ENCODE measurements at regions not wholly inside any gene's neighbourhood (a gene's known extent, or its start where the extent isn't known, plus 50 kb on each side); places are given as distances from the start of the nearest gene placed in this dataset.
"Not testable (repeated sequence)": the region's sequence is repeated elsewhere in the genome, so short reads cannot be mapped to it uniquely, and the experiment has no call there.

GRCh38 chr15:20473465-20473864 is 68.1 kb downstream of the GOLGA6L6 start:
- not testable (repeated sequence) for DNase-seq

DNA sequence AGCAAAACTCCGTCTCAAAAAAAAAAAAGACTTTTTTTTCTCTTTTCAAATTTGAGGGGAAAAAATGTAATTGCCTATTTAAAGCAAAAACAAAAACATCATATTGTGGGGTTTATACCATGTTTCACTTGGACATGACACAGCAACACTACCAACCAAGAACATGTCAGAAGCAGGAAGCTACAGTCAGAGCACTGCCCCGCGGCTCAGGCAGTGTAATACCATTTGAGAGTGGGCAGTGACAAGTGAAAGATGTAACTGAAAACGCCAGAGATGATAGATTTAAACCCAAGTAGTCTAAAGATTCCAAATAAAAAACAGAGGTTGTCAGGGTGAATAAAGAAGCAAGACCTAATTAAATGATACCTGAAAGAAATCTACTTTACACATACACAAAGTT is 68.6 kb downstream of the GOLGA6L6 start:
- not testable (repeated sequence) for DNase-seq

DNA sequence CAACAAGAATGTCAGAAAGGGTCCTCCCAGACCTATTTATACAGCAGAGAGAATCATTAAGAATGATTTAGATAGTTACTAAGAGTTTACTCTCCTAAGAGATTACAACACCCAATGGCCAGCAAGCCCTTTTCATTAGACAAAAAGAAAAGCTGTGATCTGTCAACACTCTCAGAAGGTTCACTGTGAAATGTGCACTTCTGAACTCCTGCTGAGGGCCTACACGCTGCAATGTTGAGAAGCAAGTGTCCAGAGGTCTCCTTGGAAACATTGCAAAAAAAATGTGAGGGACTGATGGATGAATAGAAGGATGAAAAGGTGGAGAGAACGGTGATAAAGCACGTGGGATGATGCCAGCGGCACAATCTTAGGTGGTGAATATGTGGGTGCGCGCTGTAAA is 70.8 kb downstream of the GOLGA6L6 start:
- DNase-seq, result not testable (repeated sequence)

- not testable (repeated sequence) for DNase-seq
These were observed 100.5 kb downstream of the GOLGA6L6 start for GRCh38 chr15:20441138-20441537.

DNA sequence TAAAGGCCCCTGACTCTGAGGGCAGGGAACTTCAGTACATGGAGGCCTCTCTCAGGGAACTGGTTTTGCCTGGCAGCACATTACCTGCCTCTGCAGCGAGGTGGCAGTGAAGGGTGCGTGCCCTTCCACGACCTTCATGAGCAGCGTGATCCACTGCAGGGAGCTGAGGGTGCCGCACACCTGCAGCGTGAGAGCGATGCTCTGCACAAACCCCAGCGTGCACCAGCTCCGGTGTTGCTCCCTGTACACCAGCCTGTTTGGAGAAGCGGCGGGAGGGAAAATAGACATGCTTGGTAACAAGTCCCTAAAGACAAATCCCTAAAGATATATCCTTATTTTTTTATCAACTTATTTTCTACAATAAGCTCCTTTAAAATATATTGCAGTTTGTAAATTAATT is 101.2 kb downstream of the GOLGA6L6 start:
- DNase-seq, result not testable (repeated sequence)

DNA sequence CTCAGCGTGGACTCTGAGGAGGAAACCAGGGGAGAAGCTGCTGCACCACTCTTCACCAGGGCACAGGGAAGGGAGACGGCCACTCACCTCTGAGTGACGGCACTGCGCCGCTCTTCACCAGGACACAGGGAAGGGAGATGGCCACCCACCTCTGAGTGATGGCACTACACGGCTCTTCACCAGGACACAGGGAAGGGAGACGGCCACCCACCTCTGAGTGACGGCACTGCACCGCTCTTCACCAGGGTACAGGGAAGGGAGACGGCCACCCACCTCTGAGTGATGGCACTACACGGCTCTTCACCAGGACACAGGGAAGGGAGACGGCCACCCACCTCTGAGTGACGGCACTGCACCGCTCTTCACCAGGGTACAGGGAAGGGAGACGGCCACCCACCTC is 102.5 kb downstream of the GOLGA6L6 start:
- not testable (repeated sequence) for DNase-seq

GRCh38 chr15:20438255-20438654 is 103.3 kb downstream of the GOLGA6L6 start:
- DNase-seq, result not testable (repeated sequence)

DNA sequence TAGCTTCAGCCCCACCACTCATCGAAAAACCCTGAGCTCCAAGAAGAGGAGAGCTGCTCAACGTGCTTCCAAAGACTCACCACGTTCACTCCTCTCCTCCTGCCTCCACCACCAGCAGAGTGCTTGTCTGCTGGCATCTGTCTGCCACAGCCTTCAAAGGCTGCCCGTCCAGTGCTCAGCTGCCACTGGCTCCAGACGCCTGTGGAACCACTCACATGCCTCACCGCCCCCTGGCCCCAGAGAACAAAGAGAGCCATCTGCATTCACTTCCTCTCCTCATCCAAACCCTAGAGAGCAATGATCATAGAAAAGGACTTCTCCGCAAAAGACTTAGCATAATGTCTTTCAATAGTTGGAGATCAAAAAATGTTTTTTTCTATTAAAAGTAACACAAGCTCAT is 108.1 kb downstream of the GOLGA6L6 start:
- not testable (repeated sequence) for DNase-seq

GRCh38 chr15:20430495-20430894 is 111.1 kb downstream of the GOLGA6L6 start:
- not testable (repeated sequence) for DNase-seq

- not testable (repeated sequence) for DNase-seq
These were observed 120.9 kb downstream of the GOLGA6L6 start for GRCh38 chr15:20420710-20421109.

- not testable (repeated sequence) for DNase-seq
These were observed 125.0 kb downstream of the GOLGA6L6 start for GRCh38 chr15:20416618-20417017.

DNA sequence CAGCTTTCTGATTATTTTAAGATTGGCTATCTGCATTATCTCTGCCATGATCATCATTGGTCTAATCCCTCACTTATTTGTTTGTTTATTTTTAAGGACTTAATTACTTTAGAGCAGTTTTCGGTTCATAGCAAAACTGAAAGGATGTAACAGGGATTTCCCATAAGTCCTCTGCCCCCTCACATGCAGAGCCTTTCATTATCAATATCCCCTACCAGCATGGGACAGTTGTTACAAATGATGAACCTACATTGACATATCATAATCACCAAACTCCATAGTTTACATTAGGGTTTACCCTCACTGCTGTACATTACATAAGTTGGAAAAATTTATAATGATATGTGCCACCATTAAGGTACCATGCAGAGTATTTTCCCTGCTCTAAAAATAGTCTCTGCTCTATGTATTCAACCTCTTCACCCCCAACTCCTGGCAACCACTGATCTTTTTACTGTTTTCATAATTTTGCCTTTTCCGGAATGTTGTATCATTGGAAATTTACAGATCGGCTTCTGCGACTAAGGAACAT is 131.9 kb downstream of the GOLGA6L6 start:
- DNase-seq, result not testable (repeated sequence)

DNA sequence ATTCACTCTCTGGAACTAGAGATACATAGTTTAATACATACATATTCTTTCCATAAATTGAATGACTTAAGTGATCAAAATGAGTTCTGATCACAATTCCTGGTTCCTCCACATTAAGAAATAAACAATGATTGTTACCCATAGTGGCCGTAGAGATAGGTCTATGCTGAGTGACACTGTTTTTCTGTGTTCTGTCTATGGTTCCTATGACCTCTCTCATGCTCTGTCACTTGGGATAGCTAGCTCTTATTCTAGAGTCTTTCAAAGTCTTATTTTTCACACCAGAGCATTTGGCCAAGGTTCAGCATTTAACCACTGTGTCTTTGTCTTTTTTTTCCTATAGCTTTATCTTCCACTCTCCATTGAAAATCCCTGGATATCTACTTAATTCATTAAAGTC is 132.4 kb downstream of the GOLGA6L6 start:
- no peak for DNase-seq

DNA sequence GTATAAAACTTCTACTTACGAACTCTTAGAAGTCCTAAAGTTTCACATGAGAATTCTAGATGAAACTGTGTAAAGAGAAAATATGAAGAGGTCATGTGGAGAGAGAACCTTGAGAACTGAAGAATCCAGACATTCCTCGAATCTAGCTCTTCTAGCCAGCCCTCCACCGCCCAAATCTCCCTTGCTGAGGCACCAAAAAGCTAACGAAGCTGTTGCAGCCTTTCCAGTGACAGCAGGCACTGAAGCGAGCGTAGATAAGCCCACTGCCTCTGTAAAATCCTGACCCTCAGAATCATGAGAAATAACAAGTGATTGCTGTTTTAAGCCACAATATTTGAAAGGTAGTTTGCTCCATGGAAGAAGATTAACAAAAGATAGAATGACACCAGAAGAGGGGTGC is 134.0 kb downstream of the GOLGA6L6 start:
- DNase-seq, result no peak

- not testable (repeated sequence) for DNase-seq
These were observed 137.0 kb downstream of the GOLGA6L6 start for GRCh38 chr15:20404571-20404970.

- DNase-seq, result not testable (repeated sequence)
These were observed 139.0 kb downstream of the GOLGA6L6 start for GRCh38 chr15:20402586-20402985.

DNA sequence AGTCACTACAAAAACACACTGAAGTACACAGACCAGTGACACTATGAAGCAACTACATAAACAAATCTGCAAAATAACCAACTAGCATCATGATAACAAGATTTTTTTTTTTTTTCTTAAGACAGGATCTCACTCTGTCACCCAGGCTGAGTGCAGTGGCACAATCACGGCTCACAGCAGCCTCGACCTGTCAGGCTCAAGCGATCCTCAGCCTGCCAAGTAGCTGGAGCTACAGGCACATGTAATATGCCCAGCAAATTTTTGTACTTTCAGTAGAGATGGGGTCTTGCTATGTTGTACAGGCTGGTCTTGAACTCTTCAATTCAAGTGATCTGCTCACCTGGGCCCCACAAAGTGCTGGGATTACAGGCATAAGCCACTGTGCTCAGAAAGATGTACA is 140.5 kb downstream of the GOLGA6L6 start:
- not testable (repeated sequence) for DNase-seq

DNA sequence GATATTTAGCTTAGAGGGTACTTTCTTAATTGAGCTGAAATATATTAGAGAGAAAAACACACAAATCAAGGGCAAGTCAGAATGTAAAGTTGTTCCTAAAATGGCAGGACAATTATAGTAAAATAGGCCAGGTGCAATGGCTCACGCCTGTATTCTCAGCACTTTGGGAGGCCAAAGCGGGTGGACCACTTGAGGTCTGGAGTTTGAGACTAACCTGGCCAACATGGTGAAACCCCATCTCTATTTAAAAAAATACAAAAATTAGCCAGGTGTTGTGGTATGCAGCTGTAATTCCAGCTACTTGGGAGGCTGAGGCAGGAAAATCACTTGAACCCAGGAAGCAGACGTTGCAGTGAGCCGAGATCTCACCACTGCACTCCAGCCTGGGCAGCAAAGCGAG is 142.9 kb downstream of the GOLGA6L6 start:
- not testable (repeated sequence) for DNase-seq

DNA sequence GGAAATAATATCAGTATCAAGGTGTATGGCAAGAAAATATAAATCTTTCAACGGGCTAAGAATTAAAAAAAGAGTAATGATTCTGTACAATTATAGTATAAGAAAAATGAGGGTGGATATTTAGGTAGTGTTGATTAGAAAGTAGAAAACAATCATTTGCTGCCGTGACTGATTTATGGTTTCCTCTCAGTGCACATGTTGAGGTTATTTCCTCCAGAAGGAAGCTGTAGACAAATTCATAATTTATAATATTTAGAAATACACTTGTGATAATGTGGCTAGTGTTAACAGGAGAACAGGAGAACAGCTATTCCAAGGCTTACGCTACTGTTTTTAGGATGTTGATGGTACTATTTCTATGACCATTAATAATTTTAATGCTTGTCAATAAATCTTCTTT is 153.4 kb downstream of the GOLGA6L6 start:
- DNase-seq, result not testable (repeated sequence)

- DNase-seq, result no peak
These were observed 155.4 kb downstream of the GOLGA6L6 start for GRCh38 chr15:20386198-20386597.

- DNase-seq, result not testable (repeated sequence)
These were observed 161.4 kb downstream of the GOLGA6L6 start for GRCh38 chr15:20380199-20380598.

DNA sequence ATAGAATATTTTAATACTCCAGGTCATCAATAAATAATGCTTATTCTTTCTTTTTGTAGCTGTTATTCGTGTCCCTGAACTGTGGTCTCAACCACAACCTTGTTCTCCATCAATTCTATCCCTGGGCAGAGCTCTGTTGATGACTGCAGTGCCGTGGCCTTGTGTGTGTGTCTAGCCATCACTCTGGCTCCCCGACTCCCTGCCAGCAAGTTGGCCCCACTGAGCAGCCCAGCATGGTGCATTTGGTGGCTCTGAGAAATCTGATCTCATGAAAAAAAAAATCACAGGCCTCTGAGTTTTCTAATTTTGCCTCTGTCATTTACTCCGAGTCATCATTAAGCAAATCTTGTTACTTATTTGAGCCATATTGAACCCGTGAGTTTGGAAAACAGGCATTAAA is 164.7 kb downstream of the GOLGA6L6 start:
- DNase-seq, result no peak

DNA sequence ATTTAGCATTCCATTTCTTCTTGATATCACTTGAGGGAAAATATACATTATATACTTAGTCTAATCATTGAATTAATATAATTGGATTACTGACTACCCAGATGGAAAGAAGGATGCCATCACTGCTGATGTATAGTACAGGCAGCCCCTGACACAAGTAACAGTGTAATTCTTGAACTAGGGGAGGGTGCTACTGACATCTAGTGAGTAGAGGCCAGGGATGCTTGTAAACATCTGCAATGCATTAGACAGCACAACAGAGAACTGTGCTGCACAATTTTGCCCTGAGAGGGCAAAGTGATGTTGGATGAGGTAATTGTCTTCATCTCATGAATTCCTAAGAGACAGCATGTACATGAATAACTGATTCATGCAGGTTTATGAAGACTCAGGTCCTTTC is 169.2 kb downstream of the GOLGA6L6 start:
- DNase-seq, result not testable (repeated sequence)

DNA sequence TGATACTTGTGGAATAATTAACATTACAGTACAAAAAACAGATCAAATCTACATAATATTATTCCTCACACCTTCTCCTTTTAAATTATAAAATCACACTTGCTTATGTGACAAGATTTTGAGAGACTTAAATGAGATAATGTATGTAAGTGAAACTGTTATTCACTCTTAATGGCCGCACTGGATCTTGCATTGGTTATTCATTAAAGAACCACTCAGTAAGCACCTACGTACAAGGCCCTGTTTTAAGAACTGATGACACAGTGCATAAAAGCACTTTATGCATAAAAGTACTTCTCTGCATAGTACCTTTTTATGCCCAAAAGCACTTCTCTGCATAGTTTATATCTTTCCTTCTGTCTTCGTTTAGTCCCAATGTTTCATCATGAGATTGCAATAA is 172.1 kb downstream of the GOLGA6L6 start:
- no peak for DNase-seq

DNA sequence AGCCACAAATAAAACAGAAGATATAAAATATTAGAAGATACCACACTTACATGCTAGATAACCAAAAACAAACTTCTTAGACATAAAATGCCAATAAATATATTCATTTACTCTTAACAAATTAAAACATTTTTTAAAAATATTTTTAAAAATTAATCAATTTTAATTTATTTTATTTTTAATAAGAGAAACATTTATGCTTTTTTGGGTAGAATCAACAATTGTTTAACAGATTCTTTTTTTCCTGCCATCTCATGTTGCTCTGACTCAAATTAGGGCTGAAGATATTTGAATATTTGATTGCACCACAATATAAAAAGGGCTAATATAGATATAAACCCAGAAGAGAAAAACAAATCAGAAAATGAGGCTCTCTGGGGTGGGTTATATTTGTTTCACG is 172.6 kb downstream of the GOLGA6L6 start:
- no peak for DNase-seq

Data from hematopoietic multipotent progenitor cell treated with erythropoietin and hydrocortisone succinate and interleukin-3 and kit ligand, for 8 days (in vitro differentiated cells).